ENCODE measurements at regions not wholly inside any gene's neighbourhood (a gene's known extent, or its start where the extent isn't known, plus 50 kb on each side); places are given as distances from the start of the nearest gene placed in this dataset.

- no peak for TF ChIP-seq REST (IDR thresholded peaks at IDR 0.05)
- TF ChIP-seq SP1 (IDR thresholded peaks at IDR 0.05), result no peak
- no peak for TF ChIP-seq CTCF (IDR thresholded peaks at IDR 0.05; ENCODE audit: low read depth, low read length, missing input control)
- TF ChIP-seq MAX (IDR thresholded peaks at IDR 0.05), result no peak
Measured at GRCh38 chr5:86371061-86371460, 246.7 kb upstream of the COX7C start.

All from liver (tissue), 3 donors.